ENCODE measurements at regions not wholly inside any gene's neighbourhood (a gene's known extent, or its start where the extent isn't known, plus 50 kb on each side); places are given as distances from the start of the nearest gene placed in this dataset.

- TF ChIP-seq MAX (IDR thresholded peaks at IDR 0.05) = no peak
- no peak for TF ChIP-seq REST (IDR thresholded peaks at IDR 0.05; ENCODE audit: low read depth)
- TF ChIP-seq TAF1 (IDR thresholded peaks at IDR 0.05; ENCODE audit: low read depth) = no peak
- TF ChIP-seq FOXM1 (IDR thresholded peaks at IDR 0.05; ENCODE audit: borderline replicate concordance, low read depth) = no peak
- TF ChIP-seq CEBPB (IDR thresholded peaks at IDR 0.05) = no peak
- TF ChIP-seq USF1 (IDR thresholded peaks at IDR 0.05) = no peak
- TF ChIP-seq CREB1 (IDR thresholded peaks at IDR 0.05; ENCODE audit: low read depth) = no peak
- TF ChIP-seq TCF12 (IDR thresholded peaks at IDR 0.05; ENCODE audit: low read depth) = no peak
- no peak for TF ChIP-seq EP300 (IDR thresholded peaks at IDR 0.05; ENCODE audit: borderline replicate concordance)
- no peak for TF ChIP-seq RAD21 (IDR thresholded peaks at IDR 0.05; ENCODE audit: low read depth)
- TF ChIP-seq TEAD4 (IDR thresholded peaks at IDR 0.05) = no peak
- TF ChIP-seq YY1 (IDR thresholded peaks at IDR 0.05; ENCODE audit: low read depth) = no peak
- no peak for TF ChIP-seq NFIC (IDR thresholded peaks at IDR 0.05)
- TF ChIP-seq EGR1 (IDR thresholded peaks at IDR 0.05) = no peak
- TF ChIP-seq ZBTB7A (IDR thresholded peaks at IDR 0.05; ENCODE audit: low read depth) = no peak
Observed at GRCh38 chr17:14933676-14934075, 331.4 kb downstream of the PMP22 start.

GRCh38 chr17:14926526-14927122 lies 338.5 kb downstream of the PMP22 start:
- TF ChIP-seq RAD21 (IDR thresholded peaks at IDR 0.05; ENCODE audit: low read depth) (peak; percentile 71), EGR1 (IDR thresholded peaks at IDR 0.05) (no peak), YY1 (IDR thresholded peaks at IDR 0.05; ENCODE audit: low read depth) (no peak)

GRCh38 chr17:14926073-14926472 lies 339.1 kb downstream of the PMP22 start:
- TF ChIP-seq MAX (IDR thresholded peaks at IDR 0.05) = no peak
- no peak for TF ChIP-seq EP300 (IDR thresholded peaks at IDR 0.05; ENCODE audit: borderline replicate concordance)
- TF ChIP-seq YY1 (IDR thresholded peaks at IDR 0.05; ENCODE audit: low read depth) = no peak
- no peak for TF ChIP-seq EGR1 (IDR thresholded peaks at IDR 0.05)
- TF ChIP-seq USF1 (IDR thresholded peaks at IDR 0.05) = no peak
- no peak for TF ChIP-seq TAF1 (IDR thresholded peaks at IDR 0.05; ENCODE audit: low read depth)
- TF ChIP-seq TEAD4 (IDR thresholded peaks at IDR 0.05) = no peak
- TF ChIP-seq NFIC (IDR thresholded peaks at IDR 0.05) = no peak
- no peak for TF ChIP-seq CEBPB (IDR thresholded peaks at IDR 0.05)
- TF ChIP-seq ZBTB7A (IDR thresholded peaks at IDR 0.05; ENCODE audit: low read depth) = no peak
- no peak for TF ChIP-seq RAD21 (IDR thresholded peaks at IDR 0.05; ENCODE audit: low read depth)
- TF ChIP-seq FOXM1 (IDR thresholded peaks at IDR 0.05; ENCODE audit: borderline replicate concordance, low read depth) = no peak
- TF ChIP-seq TCF12 (IDR thresholded peaks at IDR 0.05; ENCODE audit: low read depth) = no peak
- no peak for TF ChIP-seq CREB1 (IDR thresholded peaks at IDR 0.05; ENCODE audit: low read depth)
- TF ChIP-seq REST (IDR thresholded peaks at IDR 0.05; ENCODE audit: low read depth) = no peak

GRCh38 chr17:14925498-14925897 lies 339.6 kb downstream of the PMP22 start:
- TF ChIP-seq CEBPB (IDR thresholded peaks at IDR 0.05) (no peak), NFIC (IDR thresholded peaks at IDR 0.05) (no peak), MAX (IDR thresholded peaks at IDR 0.05) (no peak), CREB1 (IDR thresholded peaks at IDR 0.05; ENCODE audit: low read depth) (no peak), TAF1 (IDR thresholded peaks at IDR 0.05; ENCODE audit: low read depth) (no peak), FOXM1 (IDR thresholded peaks at IDR 0.05; ENCODE audit: borderline replicate concordance, low read depth) (no peak), EP300 (IDR thresholded peaks at IDR 0.05; ENCODE audit: borderline replicate concordance) (no peak), TCF12 (IDR thresholded peaks at IDR 0.05; ENCODE audit: low read depth) (no peak), RAD21 (IDR thresholded peaks at IDR 0.05; ENCODE audit: low read depth) (no peak), YY1 (IDR thresholded peaks at IDR 0.05; ENCODE audit: low read depth) (no peak), ZBTB7A (IDR thresholded peaks at IDR 0.05; ENCODE audit: low read depth) (no peak), EGR1 (IDR thresholded peaks at IDR 0.05) (no peak), REST (IDR thresholded peaks at IDR 0.05; ENCODE audit: low read depth) (no peak), USF1 (IDR thresholded peaks at IDR 0.05) (no peak), TEAD4 (IDR thresholded peaks at IDR 0.05) (no peak)

Data from Ishikawa (cell line).